ENCODE measurements at regions not wholly inside any gene's neighbourhood (a gene's known extent, or its start where the extent isn't known, plus 50 kb on each side); places are given as distances from the start of the nearest gene placed in this dataset.

DNA sequence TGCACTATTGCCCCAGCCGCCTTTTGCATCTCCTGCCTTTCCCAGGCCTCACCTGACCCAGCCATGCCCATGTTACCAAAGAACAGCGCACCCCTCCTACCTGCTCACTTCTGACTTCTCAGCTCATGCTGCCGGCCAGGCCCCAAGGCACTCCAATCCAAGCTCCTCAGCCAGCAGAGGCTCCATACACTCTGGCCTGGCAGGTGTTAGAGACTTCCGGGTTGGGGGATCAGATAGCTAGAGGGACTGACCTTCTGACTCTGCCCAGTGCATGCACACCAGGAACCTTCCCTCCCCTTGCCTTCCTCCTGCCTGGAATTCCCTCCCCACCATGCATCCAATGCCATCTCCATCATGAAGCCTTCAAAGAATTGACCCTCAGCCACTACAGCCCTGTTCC, 56.2 kb upstream of the ZMIZ1 start:
- no peak overlapping the region for H3K4me3 ChIP-seq (replicated peaks; ENCODE audit: low read depth, low read length)
- TF ChIP-seq CTCF (IDR thresholded peaks at IDR 0.05; ENCODE audit: low read depth, low read length, missing control alignments): no peak
- DNase-seq (ENCODE audit: extremely low read depth, low read depth): no peak

GRCh38 chr10:79013406-79013987, 55.3 kb upstream of the ZMIZ1 start:
- no peak overlapping the region for H3K4me3 ChIP-seq (replicated peaks; ENCODE audit: low read depth, low read length)
- no peak for DNase-seq (ENCODE audit: extremely low read depth, low read depth)
- no peak for TF ChIP-seq CTCF (IDR thresholded peaks at IDR 0.05; ENCODE audit: low read depth, low read length, missing control alignments)

DNA sequence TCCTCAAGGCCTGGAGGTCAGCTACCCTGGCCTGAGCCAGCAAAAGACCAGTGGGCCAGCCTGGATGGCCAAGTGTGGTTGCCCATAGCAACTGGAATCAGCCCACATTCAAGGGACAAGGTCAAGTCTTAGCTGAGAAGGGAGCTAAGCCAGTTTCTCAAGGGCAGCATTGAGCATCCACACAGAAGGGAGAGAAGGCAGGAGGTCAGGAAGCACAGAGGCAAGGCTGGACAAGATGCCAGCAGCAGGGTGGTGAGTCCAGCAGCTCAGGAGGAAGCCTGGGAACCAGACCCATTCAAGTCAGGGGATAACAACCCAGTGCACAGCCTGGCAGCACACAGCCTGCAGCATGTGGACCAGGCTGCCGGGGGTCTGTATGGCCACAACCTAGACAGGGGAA, 54.0 kb upstream of the ZMIZ1 start:
- DNase-seq (ENCODE audit: extremely low read depth, low read depth): no peak
- H3K4me3 ChIP-seq (replicated peaks; ENCODE audit: low read depth, low read length): no peak overlapping the region
- TF ChIP-seq CTCF (IDR thresholded peaks at IDR 0.05; ENCODE audit: low read depth, low read length, missing control alignments): no peak

GRCh38 chr10:79017882-79018520, 50.8 kb upstream of the ZMIZ1 start:
- no peak for DNase-seq (ENCODE audit: extremely low read depth, low read depth)
- no peak overlapping the region for H3K4me3 ChIP-seq (replicated peaks; ENCODE audit: low read depth, low read length)
- no peak for TF ChIP-seq CTCF (IDR thresholded peaks at IDR 0.05; ENCODE audit: low read depth, low read length, missing control alignments)

GRCh38 chr10:79018521-79019011, 50.2 kb upstream of the ZMIZ1 start:
- no peak overlapping the region for H3K4me3 ChIP-seq (replicated peaks; ENCODE audit: low read depth, low read length)
- DNase-seq (ENCODE audit: extremely low read depth, low read depth): no peak
- no peak for TF ChIP-seq CTCF (IDR thresholded peaks at IDR 0.05; ENCODE audit: low read depth, low read length, missing control alignments)
